GM19395 (cell line): ENCODE measurements at regions not wholly inside any gene's neighbourhood (a gene's known extent, or its start where the extent isn't known, plus 50 kb on each side); places are given as distances from the start of the nearest gene placed in this dataset.

Source experiments
- ATAC-seq: cut with Tn5 transposase; IDR thresholded peaks from one replicate; pipeline ENCODE4 v1.9.1; 2021; ENCODE audit warnings: mild to moderate bottlenecking, moderate library complexity; ENCODE audit not compliant: unreplicated experiment

DNA sequence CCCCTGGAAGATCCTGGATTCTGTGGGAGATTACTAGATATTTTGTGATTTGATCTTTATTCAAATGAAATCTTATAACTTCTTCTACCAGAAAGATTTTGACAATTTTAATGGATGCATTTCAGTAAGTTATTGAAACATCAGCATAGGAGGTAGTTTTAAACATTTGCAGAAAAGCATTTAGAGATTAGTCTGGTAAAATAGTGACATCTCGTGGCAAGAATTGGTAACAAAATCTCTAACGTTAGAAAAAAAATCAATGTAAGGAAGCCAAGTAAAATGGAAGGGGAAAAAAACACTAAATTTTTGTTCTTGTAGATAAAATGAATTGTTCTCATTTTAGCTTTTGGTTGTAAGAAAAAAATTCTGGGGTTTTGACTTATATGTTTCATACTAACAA lies 73.3 kb downstream of the TASL start:
- no peak for ATAC-seq

DNA sequence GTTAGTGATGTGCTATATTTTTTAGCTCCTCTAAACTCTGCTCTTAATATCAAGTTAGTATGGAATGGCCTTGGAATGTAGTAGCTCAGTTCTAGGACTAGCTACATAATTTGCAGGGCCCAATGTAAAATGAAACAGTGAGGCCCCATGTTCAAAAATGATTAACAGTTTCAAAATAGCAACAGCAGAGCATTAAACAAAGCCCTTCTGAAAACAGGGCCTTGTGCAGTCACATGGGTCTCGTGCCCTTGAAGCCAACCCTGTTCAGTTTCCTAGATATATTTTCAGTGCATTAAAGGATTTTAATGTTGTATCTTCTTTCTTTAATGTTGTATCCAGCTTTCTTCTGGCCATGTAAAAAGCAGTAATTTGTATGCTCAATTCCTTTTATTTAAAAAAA lies 82.1 kb downstream of the TASL start:
- peak; percentile 73 for ATAC-seq

GRCh38 chrX:30493348-30493747 lies 84.2 kb downstream of the TASL start:
- ATAC-seq: no peak

DNA sequence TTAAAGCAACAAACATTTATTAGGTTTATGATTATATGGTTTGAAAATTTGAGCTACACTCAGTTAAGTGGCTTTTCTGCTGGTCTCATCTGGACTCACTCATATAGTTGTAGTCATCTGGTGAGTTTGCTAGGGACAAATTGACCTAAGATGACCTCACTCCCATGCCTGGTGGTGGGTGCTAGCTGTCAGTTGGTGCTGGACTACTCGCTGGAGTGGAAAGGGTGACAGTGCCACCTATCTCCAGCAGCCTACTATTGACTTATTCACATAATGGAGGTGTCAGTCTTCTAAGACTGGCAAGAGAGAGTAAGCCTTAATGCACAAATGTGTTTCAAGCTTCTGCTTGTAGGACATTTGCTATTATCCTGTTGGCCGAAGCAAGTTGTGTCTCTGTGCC lies 88.2 kb downstream of the TASL start:
- no peak for ATAC-seq

- peak; percentile 72 for ATAC-seq
Observed at GRCh38 chrX:30488092-30488491, 89.5 kb downstream of the TASL start.

DNA sequence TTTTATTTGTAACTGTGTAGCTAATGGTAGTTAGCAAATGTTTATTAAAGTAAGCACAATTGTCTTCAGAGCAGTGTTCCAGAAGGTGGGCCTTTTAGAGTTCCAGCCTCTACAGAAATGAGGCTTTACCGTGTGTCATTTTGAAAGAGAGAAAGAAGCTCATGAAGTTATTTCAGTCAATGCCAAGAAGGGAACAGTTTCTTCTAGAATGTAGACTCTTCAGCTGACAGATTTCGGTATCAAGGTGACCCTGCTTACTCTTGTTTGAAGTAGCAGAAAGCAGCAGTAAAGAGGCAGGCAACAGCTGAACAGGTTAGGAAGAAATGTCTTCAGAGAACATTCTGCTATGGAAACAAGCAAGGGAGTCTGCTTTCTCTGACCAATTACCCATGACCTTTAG lies 93.6 kb downstream of the TASL start:
- peak; percentile 78 for ATAC-seq

- no peak for ATAC-seq
Observed at GRCh38 chrX:30468471-30468870, 109.1 kb downstream of the TASL start.
